ENCODE measurements at regions not wholly inside any gene's neighbourhood (a gene's known extent, or its start where the extent isn't known, plus 50 kb on each side); places are given as distances from the start of the nearest gene placed in this dataset.

- Mint-ChIP-seq H3K36me3 (ENCODE audit: low read depth) (no peaks in the 10 kb centered on the region), H3K4me3 (no peak overlapping the region), H3K4me1 (ENCODE audit: low read depth) (no peaks in the 10 kb centered on the region), H3K9me3 (peaks cover 2% of the 10 kb centered on the region), H3K27ac (no peak overlapping the region), H3K27me3 (peaks cover 4% of the 10 kb centered on the region)
- no peak for DNase-seq
- ChIA-PET POLR2A (no interaction called here), CTCF (no interaction called here)
- no peak for ATAC-seq
- intact Hi-C loops (cut with micrococcal nuclease), result no loop called here
- TF ChIP-seq, protein P1, sequence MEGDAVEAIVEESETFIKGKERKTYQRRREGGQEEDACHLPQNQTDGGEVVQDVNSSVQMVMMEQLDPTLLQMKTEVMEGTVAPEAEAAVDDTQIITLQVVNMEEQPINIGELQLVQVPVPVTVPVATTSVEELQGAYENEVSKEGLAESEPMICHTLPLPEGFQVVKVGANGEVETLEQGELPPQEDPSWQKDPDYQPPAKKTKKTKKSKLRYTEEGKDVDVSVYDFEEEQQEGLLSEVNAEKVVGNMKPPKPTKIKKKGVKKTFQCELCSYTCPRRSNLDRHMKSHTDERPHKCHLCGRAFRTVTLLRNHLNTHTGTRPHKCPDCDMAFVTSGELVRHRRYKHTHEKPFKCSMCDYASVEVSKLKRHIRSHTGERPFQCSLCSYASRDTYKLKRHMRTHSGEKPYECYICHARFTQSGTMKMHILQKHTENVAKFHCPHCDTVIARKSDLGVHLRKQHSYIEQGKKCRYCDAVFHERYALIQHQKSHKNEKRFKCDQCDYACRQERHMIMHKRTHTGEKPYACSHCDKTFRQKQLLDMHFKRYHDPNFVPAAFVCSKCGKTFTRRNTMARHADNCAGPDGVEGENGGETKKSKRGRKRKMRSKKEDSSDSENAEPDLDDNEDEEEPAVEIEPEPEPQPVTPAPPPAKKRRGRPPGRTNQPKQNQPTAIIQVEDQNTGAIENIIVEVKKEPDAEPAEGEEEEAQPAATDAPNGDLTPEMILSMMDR (IDR thresholded peaks at IDR 0.05), result no peak
These were observed 142.8 kb downstream of the ATG4C start for GRCh38 chr1:62926681-62927252.

GRCh38 chr1:62928885-62929284 is 145.0 kb downstream of the ATG4C start:
- intact Hi-C loops (cut with micrococcal nuclease), result no loop called here
- H3K4me3 Mint-ChIP-seq, result no peak overlapping the region
- ATAC-seq, result no peak
- TF ChIP-seq, protein P1 (IDR thresholded peaks at IDR 0.05), result no peak
- H3K36me3 Mint-ChIP-seq (ENCODE audit: low read depth), result no peaks in the 10 kb centered on the region
- CTCF ChIA-PET, result no interaction called here
- H3K4me1 Mint-ChIP-seq (ENCODE audit: low read depth), result no peaks in the 10 kb centered on the region
- no peak for DNase-seq
- POLR2A ChIA-PET, result no interaction called here
- H3K9me3 Mint-ChIP-seq, result no peaks in the 10 kb centered on the region
- H3K27ac Mint-ChIP-seq, result no peak overlapping the region
- H3K27me3 Mint-ChIP-seq, result peaks cover 5% of the 10 kb centered on the region

DNA sequence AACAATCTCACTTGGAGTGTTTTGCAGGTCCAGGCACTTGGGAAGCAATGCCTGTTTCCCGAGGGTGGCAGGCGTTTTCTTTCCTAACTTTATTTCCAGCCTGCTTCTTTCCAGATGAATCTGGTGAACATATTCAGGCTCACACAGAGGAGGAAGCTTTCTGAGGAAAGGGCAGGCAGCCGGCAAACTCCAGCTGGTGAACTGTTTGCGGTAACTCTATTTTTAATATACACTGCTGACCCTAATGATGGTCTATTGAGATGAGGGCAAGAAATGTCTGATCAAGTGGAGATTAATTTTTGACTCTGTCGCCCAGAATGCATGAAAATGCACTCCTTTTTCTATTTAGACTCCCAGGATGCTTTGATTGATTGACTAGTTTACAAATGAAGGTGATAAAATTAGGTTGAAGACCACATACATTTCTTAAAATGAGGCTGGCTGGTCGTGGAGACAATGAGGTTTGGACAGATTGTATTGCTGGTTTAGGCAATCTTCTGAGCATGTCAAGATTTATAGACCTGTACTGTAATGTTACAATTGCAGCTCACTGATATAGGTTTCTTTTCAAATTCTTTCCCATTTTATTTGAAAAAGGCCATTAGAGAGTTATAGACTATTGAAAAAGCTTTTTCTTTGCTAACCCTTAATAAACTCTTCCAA is 153.8 kb downstream of the ATG4C start:
- Mint-ChIP-seq H3K4me3 (no peak overlapping the region), H3K27me3 (peaks cover 6% of the 10 kb centered on the region), H3K36me3 (ENCODE audit: low read depth) (no peaks in the 10 kb centered on the region), H3K27ac (no peak overlapping the region), H3K9me3 (no peaks in the 10 kb centered on the region), H3K4me1 (ENCODE audit: low read depth) (no peaks in the 10 kb centered on the region)
- intact Hi-C loops (cut with micrococcal nuclease), result no loop called here
- CTCF ChIA-PET, result no interaction called here
- POLR2A ChIA-PET, result no interaction called here
- no peak for ATAC-seq
- TF ChIP-seq, protein P1 (IDR thresholded peaks at IDR 0.05), result no peak
- DNase-seq, result no peak

GRCh38 chr1:62941780-62942179 is 157.8 kb downstream of the ATG4C start:
- peaks cover 14% of the 10 kb centered on the region for H3K27me3 Mint-ChIP-seq
- no peaks in the 10 kb centered on the region for H3K36me3 Mint-ChIP-seq (ENCODE audit: low read depth)
- TF ChIP-seq, protein P1 (IDR thresholded peaks at IDR 0.05), result no peak
- no peak for ATAC-seq
- ChIA-PET POLR2A (no interaction called here), CTCF (no interaction called here)
- H3K4me1 Mint-ChIP-seq (ENCODE audit: low read depth), result no peaks in the 10 kb centered on the region
- DNase-seq, result no peak
- no peak overlapping the region for H3K4me3 Mint-ChIP-seq
- intact Hi-C loops (cut with micrococcal nuclease), result no loop called here
- H3K9me3 Mint-ChIP-seq, result no peaks in the 10 kb centered on the region
- H3K27ac Mint-ChIP-seq, result no peak overlapping the region

GRCh38 chr1:62946511-62946910 is 162.6 kb downstream of the ATG4C start:
- H3K27me3 Mint-ChIP-seq, result peaks cover 13% of the 10 kb centered on the region
- H3K4me1 Mint-ChIP-seq (ENCODE audit: low read depth), result no peaks in the 10 kb centered on the region
- no peak for ATAC-seq
- ChIA-PET CTCF (no interaction called here), POLR2A (no interaction called here)
- intact Hi-C loops (cut with micrococcal nuclease), result no loop called here
- no peak overlapping the region for H3K27ac Mint-ChIP-seq
- no peaks in the 10 kb centered on the region for H3K9me3 Mint-ChIP-seq
- H3K36me3 Mint-ChIP-seq (ENCODE audit: low read depth), result no peaks in the 10 kb centered on the region
- TF ChIP-seq, protein P1 (IDR thresholded peaks at IDR 0.05), result no peak
- no peak for DNase-seq
- H3K4me3 Mint-ChIP-seq, result no peak overlapping the region

All from activated CD8-positive, alpha-beta T cell treated with anti-CD3 and anti-CD28 coated beads for 36 hours (primary cell).